ENCODE measurements at regions not wholly inside any gene's neighbourhood (a gene's known extent, or its start where the extent isn't known, plus 50 kb on each side); places are given as distances from the start of the nearest gene placed in this dataset.

DNA sequence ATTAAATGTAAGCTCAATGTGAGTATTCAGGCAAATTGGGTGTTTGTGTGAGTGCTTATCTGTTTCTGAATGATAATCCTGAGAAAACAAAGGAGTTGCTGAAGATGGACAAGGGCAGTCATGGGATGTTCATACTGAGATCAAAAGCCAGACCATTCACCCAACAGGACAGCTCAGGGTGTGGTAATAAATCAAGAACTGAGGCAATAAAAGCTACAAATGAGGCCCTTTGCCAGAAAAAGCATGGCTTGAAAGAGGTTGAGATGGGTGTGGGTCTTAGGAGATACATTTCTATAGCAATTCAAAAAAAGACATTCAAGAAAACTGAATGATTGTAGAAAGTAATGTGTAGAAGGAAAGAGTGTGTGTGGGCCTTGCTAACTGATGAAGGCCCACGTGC is 425.8 kb upstream of the BOD1L1 start:
- in situ Hi-C loops (cut with MboI; ENCODE audit: low pct_unique_long_range_greater_than_20kb, low sequenced_read_pairs, unreplicated experiment): no loop called here
- TF ChIP-seq, protein P1, sequence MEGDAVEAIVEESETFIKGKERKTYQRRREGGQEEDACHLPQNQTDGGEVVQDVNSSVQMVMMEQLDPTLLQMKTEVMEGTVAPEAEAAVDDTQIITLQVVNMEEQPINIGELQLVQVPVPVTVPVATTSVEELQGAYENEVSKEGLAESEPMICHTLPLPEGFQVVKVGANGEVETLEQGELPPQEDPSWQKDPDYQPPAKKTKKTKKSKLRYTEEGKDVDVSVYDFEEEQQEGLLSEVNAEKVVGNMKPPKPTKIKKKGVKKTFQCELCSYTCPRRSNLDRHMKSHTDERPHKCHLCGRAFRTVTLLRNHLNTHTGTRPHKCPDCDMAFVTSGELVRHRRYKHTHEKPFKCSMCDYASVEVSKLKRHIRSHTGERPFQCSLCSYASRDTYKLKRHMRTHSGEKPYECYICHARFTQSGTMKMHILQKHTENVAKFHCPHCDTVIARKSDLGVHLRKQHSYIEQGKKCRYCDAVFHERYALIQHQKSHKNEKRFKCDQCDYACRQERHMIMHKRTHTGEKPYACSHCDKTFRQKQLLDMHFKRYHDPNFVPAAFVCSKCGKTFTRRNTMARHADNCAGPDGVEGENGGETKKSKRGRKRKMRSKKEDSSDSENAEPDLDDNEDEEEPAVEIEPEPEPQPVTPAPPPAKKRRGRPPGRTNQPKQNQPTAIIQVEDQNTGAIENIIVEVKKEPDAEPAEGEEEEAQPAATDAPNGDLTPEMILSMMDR (IDR thresholded peaks at IDR 0.05; ENCODE audit: extremely low read depth, insufficient read depth, missing control alignments): no peak
- DNase-seq (ENCODE audit: low spot score): no peak

DNA sequence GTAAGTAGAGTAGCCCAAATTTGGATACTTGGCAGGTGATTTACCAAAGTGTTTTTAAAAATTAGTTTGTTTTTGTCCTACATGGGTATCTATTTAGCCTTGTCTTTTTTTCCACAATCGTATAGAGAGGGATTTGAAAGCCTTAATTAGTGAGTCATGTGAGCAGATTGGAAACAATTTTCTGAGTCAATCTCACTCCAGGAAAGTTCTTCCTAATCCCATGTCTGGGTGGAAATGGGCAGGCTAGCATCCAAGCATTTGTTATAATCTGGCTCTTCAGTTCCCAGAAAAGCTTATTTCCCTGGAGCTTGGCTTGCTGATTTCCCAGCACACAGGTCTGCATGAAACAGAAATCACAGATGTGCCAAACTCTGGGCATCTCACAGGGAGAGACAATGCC is 426.9 kb upstream of the BOD1L1 start:
- TF ChIP-seq, protein P1 (IDR thresholded peaks at IDR 0.05; ENCODE audit: extremely low read depth, insufficient read depth, missing control alignments): no peak
- in situ Hi-C loops (cut with MboI; ENCODE audit: low pct_unique_long_range_greater_than_20kb, low sequenced_read_pairs, unreplicated experiment): no loop called here
- no peak for DNase-seq (ENCODE audit: low spot score)

DNA sequence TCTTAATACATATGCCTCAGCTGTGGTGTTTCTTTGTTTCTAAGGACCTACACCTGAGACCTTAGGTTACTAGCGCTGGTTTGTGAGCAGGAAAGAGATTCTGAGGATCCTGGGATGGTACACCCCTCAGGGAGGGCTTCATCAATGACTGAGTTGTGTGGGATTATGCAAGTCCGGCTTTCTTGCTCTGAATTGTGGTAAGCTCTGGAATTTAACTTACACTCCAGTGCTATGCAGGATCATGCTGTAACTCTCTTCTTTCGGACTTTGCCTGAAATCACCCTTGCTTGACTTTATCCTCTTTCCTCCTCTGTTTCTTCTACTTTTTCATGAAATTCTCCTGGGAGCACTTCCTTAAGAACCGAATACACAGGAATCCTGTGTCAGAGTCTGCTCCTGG is 431.5 kb upstream of the BOD1L1 start:
- DNase-seq (ENCODE audit: low spot score): no peak
- TF ChIP-seq, protein P1 (IDR thresholded peaks at IDR 0.05; ENCODE audit: extremely low read depth, insufficient read depth, missing control alignments): no peak
- in situ Hi-C loops (cut with MboI; ENCODE audit: low pct_unique_long_range_greater_than_20kb, low sequenced_read_pairs, unreplicated experiment): no loop called here

DNA sequence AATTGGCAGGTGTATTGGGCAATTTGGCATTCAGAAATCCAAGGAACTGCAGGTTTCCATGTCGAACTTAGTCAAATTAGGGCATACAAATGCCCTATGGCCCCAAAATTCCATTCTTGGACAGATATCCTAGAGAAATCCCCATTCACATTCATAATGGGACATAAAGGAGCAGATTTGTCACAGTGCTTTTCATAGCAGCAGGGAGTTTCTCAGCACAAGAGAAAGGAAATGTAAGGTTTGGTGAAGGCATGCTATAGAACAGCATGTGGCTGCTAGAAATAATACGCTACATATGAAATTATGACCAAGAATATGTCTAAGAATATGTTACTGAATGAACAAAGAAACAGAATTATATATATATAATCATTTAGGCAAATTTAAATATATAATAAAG is 437.5 kb upstream of the BOD1L1 start:
- TF ChIP-seq, protein P1 (IDR thresholded peaks at IDR 0.05; ENCODE audit: extremely low read depth, insufficient read depth, missing control alignments): no peak
- no peak for DNase-seq (ENCODE audit: low spot score)
- in situ Hi-C loops (cut with MboI; ENCODE audit: low pct_unique_long_range_greater_than_20kb, low sequenced_read_pairs, unreplicated experiment): no loop called here

DNA sequence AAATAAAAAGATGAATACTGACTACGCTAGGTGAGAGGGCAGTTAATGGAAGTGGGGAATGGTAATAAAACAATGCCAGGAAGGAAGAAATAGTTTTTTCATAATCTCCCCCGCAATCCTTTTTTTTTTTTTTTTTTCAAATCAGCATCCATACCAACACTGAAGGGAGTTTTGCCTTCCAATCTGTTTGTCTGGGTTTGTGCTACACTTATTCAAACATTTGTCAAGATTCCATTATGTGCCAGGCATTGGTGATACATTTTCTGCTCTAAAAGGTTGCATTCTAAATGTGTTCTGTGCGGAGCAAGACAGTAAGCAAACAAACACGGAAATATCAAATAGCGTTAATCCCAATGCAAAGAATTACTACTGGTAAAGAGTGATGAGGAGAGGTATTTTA is 437.9 kb upstream of the BOD1L1 start:
- TF ChIP-seq, protein P1 (IDR thresholded peaks at IDR 0.05; ENCODE audit: extremely low read depth, insufficient read depth, missing control alignments): no peak
- in situ Hi-C loops (cut with MboI; ENCODE audit: low pct_unique_long_range_greater_than_20kb, low sequenced_read_pairs, unreplicated experiment): no loop called here

DNA sequence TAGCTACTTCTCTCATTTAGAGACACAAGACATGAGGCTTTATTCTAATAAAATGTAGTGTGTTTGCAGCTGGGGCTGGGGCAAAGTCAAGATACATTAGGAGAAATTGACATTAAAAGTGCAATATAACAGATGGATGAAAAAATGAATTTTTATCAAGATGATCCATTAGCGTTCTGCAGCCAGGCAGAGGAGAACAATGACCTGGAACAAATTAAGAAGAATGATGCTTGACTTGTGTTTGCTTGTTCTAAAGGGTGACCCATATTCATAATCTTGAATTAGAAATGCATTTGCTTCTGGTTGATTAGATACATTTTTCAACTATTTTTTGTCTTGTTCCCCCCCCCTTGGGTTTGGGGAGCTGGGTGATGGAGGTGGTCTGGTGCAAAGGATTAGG is 439.5 kb upstream of the BOD1L1 start:
- in situ Hi-C loops (cut with MboI; ENCODE audit: low pct_unique_long_range_greater_than_20kb, low sequenced_read_pairs, unreplicated experiment): no loop called here
- TF ChIP-seq, protein P1 (IDR thresholded peaks at IDR 0.05; ENCODE audit: extremely low read depth, insufficient read depth, missing control alignments): no peak
- no peak for DNase-seq (ENCODE audit: low spot score)

More for the DNA sequence above, 437.9 kb upstream of the BOD1L1 start:
- no peak for DNase-seq (ENCODE audit: low spot score)

DNA sequence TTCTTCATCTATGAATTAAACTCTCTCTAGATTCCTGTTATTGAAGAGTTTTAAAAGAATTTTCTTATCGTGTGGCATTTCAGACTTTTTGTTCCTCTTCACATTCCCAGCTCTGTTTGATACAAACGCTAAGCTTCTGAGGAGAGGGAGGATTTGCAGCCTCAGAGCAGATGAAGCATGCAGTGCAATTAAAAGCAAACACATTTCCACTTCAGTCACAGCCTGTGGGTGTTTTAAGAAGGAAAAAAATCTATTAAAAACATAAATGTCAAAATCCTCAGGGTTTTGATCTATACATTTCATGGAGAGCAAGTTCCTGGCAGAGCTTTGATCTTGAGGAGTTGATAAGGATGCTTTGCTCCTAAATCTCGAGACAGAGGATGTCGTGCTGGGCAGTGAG is 442.4 kb upstream of the BOD1L1 start:
- DNase-seq (ENCODE audit: low spot score): no peak
- TF ChIP-seq, protein P1 (IDR thresholded peaks at IDR 0.05; ENCODE audit: extremely low read depth, insufficient read depth, missing control alignments): no peak
- in situ Hi-C loops (cut with MboI; ENCODE audit: low pct_unique_long_range_greater_than_20kb, low sequenced_read_pairs, unreplicated experiment): no loop called here
